ENCODE measurements at regions not wholly inside any gene's neighbourhood (a gene's known extent, or its start where the extent isn't known, plus 50 kb on each side); places are given as distances from the start of the nearest gene placed in this dataset.

- Histone ChIP-seq H3K4me3 (no peak overlapping the region), H3K27ac (no peak overlapping the region), H3K27me3 (no peaks in the 10 kb centered on the region), H3K9me3 (no peaks in the 10 kb centered on the region), H3K36me3 (no peaks in the 10 kb centered on the region), H3K4me1 (ENCODE audit: insufficient read depth) (peaks cover under 1% of the 10 kb centered on the region)
- intact Hi-C loops (cut with DNase I): no loop called here
- no peak for DNase-seq
- TF ChIP-seq POLR2A (IDR thresholded peaks at IDR 0.05) (no peak), CTCF (IDR thresholded peaks at IDR 0.05) (no peak), EP300 (IDR thresholded peaks at IDR 0.05) (no peak)
- 82 to 84% (median 84%) methylated on average over 1 of the region's 1 CpG for WGBS, 3 donors
These were observed 142.8 kb upstream of the STK17B start for GRCh38 chr2:196314157-196314556.

GRCh38 chr2:196314780-196315179 lies 143.4 kb upstream of the STK17B start:
- DNase-seq: no peak
- intact Hi-C loops (cut with DNase I): no loop called here
- Histone ChIP-seq H3K4me3 (no peak overlapping the region), H3K27ac (no peak overlapping the region), H3K4me1 (ENCODE audit: insufficient read depth) (no peaks in the 10 kb centered on the region), H3K27me3 (no peaks in the 10 kb centered on the region), H3K9me3 (no peaks in the 10 kb centered on the region), H3K36me3 (no peaks in the 10 kb centered on the region)
- WGBS, 3 donors: 87 to 93% (median 90%) methylated on average over 4 of the region's 4 CpGs
- TF ChIP-seq EP300 (IDR thresholded peaks at IDR 0.05) (no peak), POLR2A (IDR thresholded peaks at IDR 0.05) (no peak), CTCF (IDR thresholded peaks at IDR 0.05) (no peak)

GRCh38 chr2:196315388-196316049 lies 144.1 kb upstream of the STK17B start:
- H3K4me3 ChIP-seq: no peak overlapping the region
- 73 to 85% (median 83%) methylated on average over 3 of the region's 3 CpGs for WGBS, 3 donors
- H3K27ac ChIP-seq: no peak overlapping the region
- H3K4me1 ChIP-seq (ENCODE audit: insufficient read depth): no peaks in the 10 kb centered on the region
- intact Hi-C loops (cut with DNase I): no loop called here
- H3K27me3 ChIP-seq: no peaks in the 10 kb centered on the region
- H3K36me3 ChIP-seq: no peaks in the 10 kb centered on the region
- H3K9me3 ChIP-seq: no peaks in the 10 kb centered on the region
- no peak for DNase-seq
- no peak for TF ChIP-seq POLR2A (IDR thresholded peaks at IDR 0.05)
- TF ChIP-seq CTCF (IDR thresholded peaks at IDR 0.05): no peak
- no peak for TF ChIP-seq EP300 (IDR thresholded peaks at IDR 0.05)

GRCh38 chr2:196316050-196316430 lies 144.7 kb upstream of the STK17B start:
- WGBS, 3 donors: 90 to 93% (median 92%) methylated on average over 4 of the region's 4 CpGs
- Histone ChIP-seq H3K9me3 (no peaks in the 10 kb centered on the region), H3K36me3 (no peaks in the 10 kb centered on the region), H3K27ac (no peak overlapping the region), H3K4me1 (ENCODE audit: insufficient read depth) (no peaks in the 10 kb centered on the region), H3K27me3 (no peaks in the 10 kb centered on the region), H3K4me3 (no peak overlapping the region)
- intact Hi-C loops (cut with DNase I): no loop called here
- DNase-seq: no peak
- TF ChIP-seq EP300 (IDR thresholded peaks at IDR 0.05) (no peak), CTCF (IDR thresholded peaks at IDR 0.05) (no peak), POLR2A (IDR thresholded peaks at IDR 0.05) (no peak)

All from ovary (tissue), 7 donors.